ENCODE measurements at regions not wholly inside any gene's neighbourhood (a gene's known extent, or its start where the extent isn't known, plus 50 kb on each side); places are given as distances from the start of the nearest gene placed in this dataset.

GRCh38 chr11:91365986-91366585 lies 858.5 kb upstream of the FAT3 start:
- Mint-ChIP-seq H3K4me3 (no peak overlapping the region), H3K27ac (no peak overlapping the region), H3K9me3 (peaks cover 4% of the 10 kb centered on the region), H3K27me3 (no peaks in the 10 kb centered on the region), H3K36me3 (no peaks in the 10 kb centered on the region), H3K4me1 (ENCODE audit: unreplicated experiment) (no peaks in the 10 kb centered on the region)
- no peak for DNase-seq (ENCODE audit: extremely low spot score, unreplicated experiment)
- TF ChIP-seq, protein P1, sequence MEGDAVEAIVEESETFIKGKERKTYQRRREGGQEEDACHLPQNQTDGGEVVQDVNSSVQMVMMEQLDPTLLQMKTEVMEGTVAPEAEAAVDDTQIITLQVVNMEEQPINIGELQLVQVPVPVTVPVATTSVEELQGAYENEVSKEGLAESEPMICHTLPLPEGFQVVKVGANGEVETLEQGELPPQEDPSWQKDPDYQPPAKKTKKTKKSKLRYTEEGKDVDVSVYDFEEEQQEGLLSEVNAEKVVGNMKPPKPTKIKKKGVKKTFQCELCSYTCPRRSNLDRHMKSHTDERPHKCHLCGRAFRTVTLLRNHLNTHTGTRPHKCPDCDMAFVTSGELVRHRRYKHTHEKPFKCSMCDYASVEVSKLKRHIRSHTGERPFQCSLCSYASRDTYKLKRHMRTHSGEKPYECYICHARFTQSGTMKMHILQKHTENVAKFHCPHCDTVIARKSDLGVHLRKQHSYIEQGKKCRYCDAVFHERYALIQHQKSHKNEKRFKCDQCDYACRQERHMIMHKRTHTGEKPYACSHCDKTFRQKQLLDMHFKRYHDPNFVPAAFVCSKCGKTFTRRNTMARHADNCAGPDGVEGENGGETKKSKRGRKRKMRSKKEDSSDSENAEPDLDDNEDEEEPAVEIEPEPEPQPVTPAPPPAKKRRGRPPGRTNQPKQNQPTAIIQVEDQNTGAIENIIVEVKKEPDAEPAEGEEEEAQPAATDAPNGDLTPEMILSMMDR (conservative IDR thresholded peaks at IDR 0.05): no peak

GRCh38 chr11:91350931-91351330 lies 873.7 kb upstream of the FAT3 start:
- Mint-ChIP-seq H3K4me1 (ENCODE audit: unreplicated experiment) (no peaks in the 10 kb centered on the region), H3K27ac (no peak overlapping the region), H3K9me3 (peaks cover 4% of the 10 kb centered on the region), H3K27me3 (no peaks in the 10 kb centered on the region), H3K4me3 (no peak overlapping the region), H3K36me3 (no peaks in the 10 kb centered on the region)
- DNase-seq (ENCODE audit: extremely low spot score, unreplicated experiment): no peak
- TF ChIP-seq, protein P1 (conservative IDR thresholded peaks at IDR 0.05): no peak

- H3K27me3 Mint-ChIP-seq: no peaks in the 10 kb centered on the region
- H3K36me3 Mint-ChIP-seq: no peaks in the 10 kb centered on the region
- no peak for DNase-seq (ENCODE audit: extremely low spot score, unreplicated experiment)
- no peak overlapping the region for H3K27ac Mint-ChIP-seq
- H3K4me3 Mint-ChIP-seq: no peak overlapping the region
- H3K4me1 Mint-ChIP-seq (ENCODE audit: unreplicated experiment): no peaks in the 10 kb centered on the region
- no peaks in the 10 kb centered on the region for H3K9me3 Mint-ChIP-seq
- TF ChIP-seq, protein P1 (conservative IDR thresholded peaks at IDR 0.05): no peak
Measured at GRCh38 chr11:91326751-91327150, 897.9 kb upstream of the FAT3 start.

GRCh38 chr11:91326280-91326679 lies 898.3 kb upstream of the FAT3 start:
- H3K4me3 Mint-ChIP-seq: no peak overlapping the region
- H3K27me3 Mint-ChIP-seq: no peaks in the 10 kb centered on the region
- H3K4me1 Mint-ChIP-seq (ENCODE audit: unreplicated experiment): no peaks in the 10 kb centered on the region
- H3K9me3 Mint-ChIP-seq: no peaks in the 10 kb centered on the region
- DNase-seq (ENCODE audit: extremely low spot score, unreplicated experiment): no peak
- H3K27ac Mint-ChIP-seq: no peak overlapping the region
- TF ChIP-seq, protein P1 (conservative IDR thresholded peaks at IDR 0.05): no peak
- no peaks in the 10 kb centered on the region for H3K36me3 Mint-ChIP-seq

DNA sequence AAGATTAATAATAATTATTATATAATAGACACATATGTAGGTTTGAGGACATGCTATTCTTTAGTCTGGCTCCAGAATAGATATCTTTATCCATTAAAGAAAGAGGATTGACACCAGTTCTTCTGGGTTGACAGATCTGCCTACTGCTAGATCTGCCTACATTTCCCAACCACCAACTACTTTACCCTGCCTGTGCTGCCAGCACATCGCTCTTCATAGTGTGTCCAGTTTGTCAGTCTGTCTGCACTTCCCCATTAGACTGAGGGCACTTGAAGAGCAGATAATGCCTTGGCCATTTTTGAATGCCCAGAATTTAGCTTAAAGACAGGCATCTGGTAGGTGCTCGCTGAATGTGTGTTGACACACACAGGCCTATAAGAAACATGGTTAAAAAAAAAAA lies 910.1 kb upstream of the FAT3 start:
- H3K27ac Mint-ChIP-seq: no peak overlapping the region
- TF ChIP-seq, protein P1 (conservative IDR thresholded peaks at IDR 0.05): no peak
- DNase-seq (ENCODE audit: extremely low spot score, unreplicated experiment): no peak
- no peak overlapping the region for H3K4me3 Mint-ChIP-seq
- H3K4me1 Mint-ChIP-seq (ENCODE audit: unreplicated experiment): no peaks in the 10 kb centered on the region
- peaks cover 5% of the 10 kb centered on the region for H3K27me3 Mint-ChIP-seq
- peaks cover 10% of the 10 kb centered on the region for H3K9me3 Mint-ChIP-seq
- no peaks in the 10 kb centered on the region for H3K36me3 Mint-ChIP-seq

GRCh38 chr11:91312541-91312940 lies 912.1 kb upstream of the FAT3 start:
- TF ChIP-seq, protein P1 (conservative IDR thresholded peaks at IDR 0.05): no peak
- H3K27ac Mint-ChIP-seq: no peak overlapping the region
- peaks cover 7% of the 10 kb centered on the region for H3K4me1 Mint-ChIP-seq (ENCODE audit: unreplicated experiment)
- H3K9me3 Mint-ChIP-seq: peaks cover 10% of the 10 kb centered on the region
- H3K36me3 Mint-ChIP-seq: no peaks in the 10 kb centered on the region
- H3K27me3 Mint-ChIP-seq: no peaks in the 10 kb centered on the region
- no peak for DNase-seq (ENCODE audit: extremely low spot score, unreplicated experiment)
- no peak overlapping the region for H3K4me3 Mint-ChIP-seq

All from type B pancreatic cell (in vitro differentiated cells).